ENCODE measurements at regions not wholly inside any gene's neighbourhood (a gene's known extent, or its start where the extent isn't known, plus 50 kb on each side); places are given as distances from the start of the nearest gene placed in this dataset.

- H3K27me3 ChIP-seq (ENCODE audit: insufficient read depth, poor library complexity, severe bottlenecking) = no peaks in the 10 kb centered on the region
- DNase-seq (ENCODE audit: low spot score) (no peak), ATAC-seq (ENCODE audit: low read depth) (no peak)
- H3K27ac ChIP-seq (ENCODE audit: poor library complexity, severe bottlenecking) = no peak overlapping the region
- peaks cover 4% of the 10 kb centered on the region for H3K4me1 ChIP-seq (ENCODE audit: insufficient read depth, poor library complexity, severe bottlenecking)
- no peaks in the 10 kb centered on the region for H3K36me3 ChIP-seq (ENCODE audit: low read depth)
- H3K4me3 ChIP-seq (ENCODE audit: severe bottlenecking) = no peak overlapping the region
- TF ChIP-seq, protein P1, sequence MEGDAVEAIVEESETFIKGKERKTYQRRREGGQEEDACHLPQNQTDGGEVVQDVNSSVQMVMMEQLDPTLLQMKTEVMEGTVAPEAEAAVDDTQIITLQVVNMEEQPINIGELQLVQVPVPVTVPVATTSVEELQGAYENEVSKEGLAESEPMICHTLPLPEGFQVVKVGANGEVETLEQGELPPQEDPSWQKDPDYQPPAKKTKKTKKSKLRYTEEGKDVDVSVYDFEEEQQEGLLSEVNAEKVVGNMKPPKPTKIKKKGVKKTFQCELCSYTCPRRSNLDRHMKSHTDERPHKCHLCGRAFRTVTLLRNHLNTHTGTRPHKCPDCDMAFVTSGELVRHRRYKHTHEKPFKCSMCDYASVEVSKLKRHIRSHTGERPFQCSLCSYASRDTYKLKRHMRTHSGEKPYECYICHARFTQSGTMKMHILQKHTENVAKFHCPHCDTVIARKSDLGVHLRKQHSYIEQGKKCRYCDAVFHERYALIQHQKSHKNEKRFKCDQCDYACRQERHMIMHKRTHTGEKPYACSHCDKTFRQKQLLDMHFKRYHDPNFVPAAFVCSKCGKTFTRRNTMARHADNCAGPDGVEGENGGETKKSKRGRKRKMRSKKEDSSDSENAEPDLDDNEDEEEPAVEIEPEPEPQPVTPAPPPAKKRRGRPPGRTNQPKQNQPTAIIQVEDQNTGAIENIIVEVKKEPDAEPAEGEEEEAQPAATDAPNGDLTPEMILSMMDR (IDR thresholded peaks at IDR 0.05; ENCODE audit: poor library complexity, severe bottlenecking) = no peak
- H3K9me3 ChIP-seq (ENCODE audit: severe bottlenecking) = no peaks in the 10 kb centered on the region
These were observed 660.3 kb upstream of the PRKX start for GRCh38 chrX:4373791-4374190.

DNA sequence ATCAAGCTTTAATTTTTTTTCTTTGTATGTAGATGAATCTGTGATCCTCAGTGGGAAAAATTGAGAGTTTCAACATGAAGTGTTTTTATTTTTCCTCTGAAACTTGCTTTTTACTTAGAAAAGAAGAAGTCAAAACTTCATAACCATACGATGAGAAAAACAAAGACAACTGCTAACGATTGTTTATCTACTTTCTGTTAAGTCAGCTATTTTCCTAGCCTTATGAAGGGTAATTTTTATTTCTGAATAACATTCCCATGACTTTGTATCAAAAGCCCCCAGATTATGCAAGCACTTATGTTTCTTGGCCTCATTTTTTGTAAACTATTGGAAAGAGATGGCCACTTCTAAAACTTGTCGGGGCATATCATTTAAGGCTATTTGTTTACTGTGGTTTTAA lies 645.1 kb upstream of the PRKX start:
- no peak overlapping the region for H3K27ac ChIP-seq (ENCODE audit: poor library complexity, severe bottlenecking)
- no peaks in the 10 kb centered on the region for H3K4me1 ChIP-seq (ENCODE audit: insufficient read depth, poor library complexity, severe bottlenecking)
- DNase-seq (ENCODE audit: low spot score) (no peak), ATAC-seq (ENCODE audit: low read depth) (no peak)
- H3K4me3 ChIP-seq (ENCODE audit: severe bottlenecking) = no peak overlapping the region
- H3K27me3 ChIP-seq (ENCODE audit: insufficient read depth, poor library complexity, severe bottlenecking) = no peaks in the 10 kb centered on the region
- TF ChIP-seq, protein P1 (IDR thresholded peaks at IDR 0.05; ENCODE audit: poor library complexity, severe bottlenecking) = no peak
- H3K36me3 ChIP-seq (ENCODE audit: low read depth) = no peaks in the 10 kb centered on the region
- H3K9me3 ChIP-seq (ENCODE audit: severe bottlenecking) = no peaks in the 10 kb centered on the region

DNA sequence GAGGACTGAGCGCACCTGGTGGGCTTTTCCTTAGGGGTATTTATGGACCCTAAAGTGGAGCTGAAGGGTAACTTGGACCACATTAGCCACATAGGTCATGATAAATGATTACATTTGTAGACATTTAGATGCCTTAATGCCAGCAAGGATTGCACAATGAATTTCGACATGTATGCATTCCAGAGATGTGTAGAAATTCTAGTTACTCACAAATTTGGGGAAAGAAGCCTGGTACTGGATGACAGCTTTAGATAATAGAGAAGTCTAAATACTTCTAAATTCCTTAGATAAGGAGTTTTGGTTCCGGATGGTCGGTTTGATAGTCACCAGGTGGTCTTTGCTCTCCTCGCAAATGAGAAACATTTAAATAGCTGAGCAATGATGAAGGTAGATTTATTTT lies 609.5 kb upstream of the PRKX start:
- Histone ChIP-seq H3K27ac (ENCODE audit: poor library complexity, severe bottlenecking) (no peak overlapping the region), H3K36me3 (ENCODE audit: low read depth) (no peaks in the 10 kb centered on the region), H3K4me3 (ENCODE audit: severe bottlenecking) (no peak overlapping the region), H3K4me1 (ENCODE audit: insufficient read depth, poor library complexity, severe bottlenecking) (no peaks in the 10 kb centered on the region), H3K27me3 (ENCODE audit: insufficient read depth, poor library complexity, severe bottlenecking) (no peaks in the 10 kb centered on the region), H3K9me3 (ENCODE audit: severe bottlenecking) (no peaks in the 10 kb centered on the region)
- TF ChIP-seq, protein P1 (IDR thresholded peaks at IDR 0.05; ENCODE audit: poor library complexity, severe bottlenecking) = no peak
- ATAC-seq (ENCODE audit: low read depth) = no peak
- DNase-seq (ENCODE audit: low spot score) = no peak

DNA sequence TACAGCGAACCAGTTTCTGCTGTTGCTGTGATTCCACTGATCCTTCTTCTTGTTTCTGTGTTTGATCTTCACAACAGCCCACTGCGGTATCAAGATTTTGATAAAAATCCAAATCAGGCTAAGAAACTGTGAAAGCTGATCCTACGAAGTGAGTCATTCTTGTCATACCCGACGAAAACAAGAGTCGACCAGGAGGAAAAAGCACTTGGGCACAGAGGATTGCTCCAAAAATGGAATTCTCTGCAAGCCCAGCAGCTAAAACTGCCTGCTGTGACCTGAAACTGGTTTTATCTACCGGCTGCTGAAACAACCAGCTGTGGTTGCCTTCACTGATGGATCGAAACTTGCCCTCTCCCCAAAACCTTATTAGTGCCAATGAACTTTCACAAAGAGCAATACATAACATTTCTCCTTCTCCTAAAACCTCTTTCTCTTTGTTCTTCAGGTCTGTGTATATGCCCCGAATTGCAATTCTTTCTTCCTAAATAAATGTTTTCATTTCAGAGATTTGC lies 607.0 kb upstream of the PRKX start:
- no peaks in the 10 kb centered on the region for H3K9me3 ChIP-seq (ENCODE audit: severe bottlenecking)
- no peaks in the 10 kb centered on the region for H3K27me3 ChIP-seq (ENCODE audit: insufficient read depth, poor library complexity, severe bottlenecking)
- no peaks in the 10 kb centered on the region for H3K4me1 ChIP-seq (ENCODE audit: insufficient read depth, poor library complexity, severe bottlenecking)
- no peak for DNase-seq (ENCODE audit: low spot score)
- no peak overlapping the region for H3K4me3 ChIP-seq (ENCODE audit: severe bottlenecking)
- ATAC-seq (ENCODE audit: low read depth) = no peak
- H3K36me3 ChIP-seq (ENCODE audit: low read depth) = no peaks in the 10 kb centered on the region
- H3K27ac ChIP-seq (ENCODE audit: poor library complexity, severe bottlenecking) = no peak overlapping the region
- TF ChIP-seq, protein P1 (IDR thresholded peaks at IDR 0.05; ENCODE audit: poor library complexity, severe bottlenecking) = no peak

- H3K27ac ChIP-seq (ENCODE audit: poor library complexity, severe bottlenecking) = no peak overlapping the region
- H3K9me3 ChIP-seq (ENCODE audit: severe bottlenecking) = no peaks in the 10 kb centered on the region
- TF ChIP-seq, protein P1 (IDR thresholded peaks at IDR 0.05; ENCODE audit: poor library complexity, severe bottlenecking) = no peak
- ATAC-seq (ENCODE audit: low read depth) (no peak), DNase-seq (ENCODE audit: low spot score) (no peak)
- no peaks in the 10 kb centered on the region for H3K27me3 ChIP-seq (ENCODE audit: insufficient read depth, poor library complexity, severe bottlenecking)
- H3K4me3 ChIP-seq (ENCODE audit: severe bottlenecking) = no peak overlapping the region
- no peaks in the 10 kb centered on the region for H3K36me3 ChIP-seq (ENCODE audit: low read depth)
- H3K4me1 ChIP-seq (ENCODE audit: insufficient read depth, poor library complexity, severe bottlenecking) = no peaks in the 10 kb centered on the region
These were observed 602.4 kb upstream of the PRKX start for GRCh38 chrX:4315891-4316290.

Data from RWPE2 (cell line).